Erythroblast (primary cell): ENCODE measurements at regions not wholly inside any gene's neighbourhood (a gene's known extent, or its start where the extent isn't known, plus 50 kb on each side); places are given as distances from the start of the nearest gene placed in this dataset.

Source experiments
- GATA1 ChIP-seq: IDR thresholded peaks from 2 replicates; pipeline ENCODE4 v1.6.1; 2011; ENCODE audit warnings: low read depth, mild to moderate bottlenecking, control low read depth, low read length, moderate library complexity
- POLR2A ChIP-seq: IDR thresholded peaks from 2 replicates; pipeline ENCODE4 v1.6.1; 2011; ENCODE audit warnings: mild to moderate bottlenecking, low read length

DNA sequence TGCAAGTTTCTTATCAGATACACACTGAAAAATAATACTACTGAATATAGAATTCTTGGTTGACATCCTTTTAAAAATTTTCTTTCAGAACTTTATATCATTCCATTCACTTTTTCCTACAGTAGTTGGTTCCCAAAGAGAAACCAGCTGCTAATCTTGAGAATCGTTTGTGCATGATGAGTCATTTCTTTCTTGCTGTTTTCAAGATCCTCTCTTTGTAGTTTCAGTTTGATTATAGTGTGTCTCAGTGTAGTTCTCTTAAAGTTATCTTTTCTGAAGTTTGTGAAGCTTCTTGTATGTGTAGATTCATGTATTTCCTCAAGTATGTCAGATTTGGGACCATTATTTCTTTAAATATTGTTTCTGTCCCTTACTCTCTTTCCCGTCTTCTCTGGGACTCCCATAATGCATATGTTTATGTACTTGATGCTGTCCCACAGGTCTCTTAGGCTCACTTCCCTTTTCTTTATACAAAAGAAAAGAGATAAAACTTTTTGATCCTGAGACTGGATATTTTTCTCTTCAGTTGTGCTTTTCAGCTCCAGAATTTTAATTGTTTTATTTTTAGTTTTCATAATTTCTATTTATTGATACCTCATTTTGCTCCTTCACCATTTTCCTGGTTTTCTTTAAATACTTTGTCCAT, 801.0 kb downstream of the TDRD15 start:
- TF ChIP-seq POLR2A (no peak), GATA1 (no peak)
